KBM-7 (cell line): ENCODE measurements at regions not wholly inside any gene's neighbourhood (a gene's known extent, or its start where the extent isn't known, plus 50 kb on each side); places are given as distances from the start of the nearest gene placed in this dataset.
"Not testable (repeated sequence)": the region's sequence is repeated elsewhere in the genome, so short reads cannot be mapped to it uniquely, and the experiment has no call there.

Source experiments
- DNase-seq: peaks from one replicate; pipeline ENCODE4 v3.0.0-alpha.2; 2015
- in situ Hi-C: fragments of 300-500 bp; cut with MboI; formaldehyde crosslinking; loops from 2 replicates; pipeline ENCODE4 v1.14.3; 2020; ENCODE audit warnings: low sequenced_read_pairs, low pct_unique_long_range_greater_than_20kb, mixed read lengths

GRCh38 chr16:35192993-35193392 is 1733.6 kb downstream of the TP53TG3F start:
- DNase-seq, result no peak
- in situ Hi-C loops, result no loop called here

- in situ Hi-C loops, result no loop called here
- no peak for DNase-seq
Measured at GRCh38 chr16:35193956-35194355, 1734.5 kb downstream of the TP53TG3F start.

GRCh38 chr16:35194681-35195080 is 1735.3 kb downstream of the TP53TG3F start:
- in situ Hi-C loops, result no loop called here
- DNase-seq, result no peak

GRCh38 chr16:35195173-35195863 is 1735.9 kb downstream of the TP53TG3F start:
- in situ Hi-C loops, result no loop called here
- DNase-seq, result no peak

GRCh38 chr16:35195864-35196216 is 1736.4 kb downstream of the TP53TG3F start:
- DNase-seq, result no peak
- in situ Hi-C loops, result no loop called here

GRCh38 chr16:35196313-35196712 is 1736.9 kb downstream of the TP53TG3F start:
- in situ Hi-C loops, result no loop called here
- DNase-seq, result no peak

GRCh38 chr16:35197656-35198055 is 1738.2 kb downstream of the TP53TG3F start:
- DNase-seq, result no peak
- in situ Hi-C loops, result no loop called here

GRCh38 chr16:35198223-35199199 is 1739.1 kb downstream of the TP53TG3F start:
- in situ Hi-C loops, result no loop called here
- DNase-seq, result no peak

- in situ Hi-C loops, result no loop called here
- no peak for DNase-seq
Measured at GRCh38 chr16:35200662-35201061, 1741.2 kb downstream of the TP53TG3F start.

- DNase-seq, result no peak
- in situ Hi-C loops, result no loop called here
Measured at GRCh38 chr16:35201151-35201550, 1741.7 kb downstream of the TP53TG3F start.

GRCh38 chr16:35203636-35204035 is 1744.2 kb downstream of the TP53TG3F start:
- in situ Hi-C loops, result no loop called here
- DNase-seq, result no peak

GRCh38 chr16:35207059-35207999 is 1747.9 kb downstream of the TP53TG3F start:
- in situ Hi-C loops, result no loop called here
- no peak for DNase-seq

GRCh38 chr16:35208001-35208935 is 1748.9 kb downstream of the TP53TG3F start:
- DNase-seq, result no peak
- in situ Hi-C loops, result no loop called here

GRCh38 chr16:35210681-35211433 is 1751.4 kb downstream of the TP53TG3F start:
- in situ Hi-C loops, result no loop called here
- no peak for DNase-seq

GRCh38 chr16:35214840-35215239 is 1755.4 kb downstream of the TP53TG3F start:
- DNase-seq, result no peak
- in situ Hi-C loops, result no loop called here

- in situ Hi-C loops, result no loop called here
- no peak for DNase-seq
Measured at GRCh38 chr16:35215287-35215686, 1755.9 kb downstream of the TP53TG3F start.

GRCh38 chr16:35216261-35216660 is 1756.8 kb downstream of the TP53TG3F start:
- in situ Hi-C loops, DNase-seq: not testable (repeated sequence)
